Esophagus (tissue), 2 donors: ENCODE measurements at regions not wholly inside any gene's neighbourhood (a gene's known extent, or its start where the extent isn't known, plus 50 kb on each side); places are given as distances from the start of the nearest gene placed in this dataset.

Experiments used
- H3K27ac ChIP-seq, 2 donors: one replicate each; pipeline ENCODE4 v1.5.1; 2013; ENCODE audit warnings: low read depth in 2 of 2, mild to moderate bottlenecking in 2 of 2, inconsistent platforms in 1 of 2, low read length in 1 of 2, moderate library complexity in 1 of 2
- H3K27me3 ChIP-seq, 2 donors: one replicate each; pipeline ENCODE4 v1.6.1; 2013; ENCODE audit warnings: low read length in 2 of 2, control low read depth in 1 of 2, mild to moderate bottlenecking in 1 of 2; ENCODE audit not compliant: insufficient read depth in 2 of 2, control insufficient read depth in 1 of 2
- H3K36me3 ChIP-seq, 2 donors: one replicate each; pipeline ENCODE4 v1.6.1; 2013; ENCODE audit warnings: low read length in 1 of 2; ENCODE audit not compliant: control insufficient read depth in 2 of 2, insufficient read depth in 2 of 2
- H3K4me1 ChIP-seq, 2 donors: one replicate each; pipeline ENCODE4 v1.6.1; 2013; ENCODE audit warnings: low read length in 1 of 2; ENCODE audit not compliant: control insufficient read depth in 2 of 2, insufficient read depth in 2 of 2
- H3K4me3 ChIP-seq, 2 donors: one replicate each; pipeline ENCODE4 v1.5.1; 2013; ENCODE audit warnings: low read length in 2 of 2, mild to moderate bottlenecking in 2 of 2, low read depth in 1 of 2, moderate library complexity in 1 of 2
- H3K9me3 ChIP-seq, 2 donors: one replicate each; pipeline ENCODE4 v1.6.1; 2013; ENCODE audit warnings: mild to moderate bottlenecking in 2 of 2, low read depth in 1 of 2, low read length in 1 of 2, moderate library complexity in 1 of 2; ENCODE audit not compliant: control insufficient read depth in 2 of 2, insufficient read depth in 1 of 2
- WGBS, 2 donors: extraction: QIAGEN DNeasy Blood & Tissue Kit; methylation state at CpG; one replicate each; pipeline ENCODE4 v1.1.7; 2013; 5-methylcytosine and 5-hydroxymethylcytosine counted together
- donor health status: healthy with polysubstance abuse.
- donor health status: Bipolar disorder and iron deficiency.

- 56 to 67% methylated on average over 3 of the region's 3 CpGs for WGBS, 2 donors
- Histone ChIP-seq H3K27ac (no peak overlapping the region), H3K4me1 (no peaks in the 10 kb centered on the region), H3K36me3 (no peaks in the 10 kb centered on the region), H3K9me3 (no peaks in the 10 kb centered on the region), H3K27me3 (no peaks in the 10 kb centered on the region), H3K4me3 (no peak overlapping the region)
These were observed 150.9 kb upstream of the NABP1 start for GRCh38 chr2:191526953-191527556.

GRCh38 chr2:191530618-191531017 is 147.3 kb upstream of the NABP1 start:
- Histone ChIP-seq H3K27ac (no peak overlapping the region), H3K4me3 (no peak overlapping the region), H3K27me3 (no peaks in the 10 kb centered on the region), H3K9me3 (no peaks in the 10 kb centered on the region), H3K4me1 (no peaks in the 10 kb centered on the region), H3K36me3 (no peaks in the 10 kb centered on the region)
- 87 to 96% methylated on average over 1 of the region's 1 CpG for WGBS, 2 donors

- Histone ChIP-seq H3K36me3 (no peaks in the 10 kb centered on the region), H3K27ac (no peak overlapping the region), H3K9me3 (no peaks in the 10 kb centered on the region), H3K4me1 (no peaks in the 10 kb centered on the region), H3K27me3 (no peaks in the 10 kb centered on the region), H3K4me3 (no peak overlapping the region)
- WGBS, 2 donors, result 79% methylated on average over 1 of the region's 1 CpG
These were observed 144.2 kb upstream of the NABP1 start for GRCh38 chr2:191533693-191534180.

- Histone ChIP-seq H3K27ac (no peak overlapping the region), H3K9me3 (no peaks in the 10 kb centered on the region), H3K27me3 (no peaks in the 10 kb centered on the region), H3K4me1 (no peaks in the 10 kb centered on the region), H3K36me3 (no peaks in the 10 kb centered on the region), H3K4me3 (no peak overlapping the region)
- WGBS, 2 donors, result 81 to 87% methylated on average over 4 of the region's 4 CpGs
These were observed 140.0 kb upstream of the NABP1 start for GRCh38 chr2:191537921-191538320.

- WGBS, 2 donors, result 76 to 83% methylated on average over 7 of the region's 7 CpGs
- no peaks in the 10 kb centered on the region for H3K9me3 ChIP-seq
- H3K27ac ChIP-seq, result no peak overlapping the region
- no peaks in the 10 kb centered on the region for H3K36me3 ChIP-seq
- H3K27me3 ChIP-seq, result no peaks in the 10 kb centered on the region
- no peak overlapping the region for H3K4me3 ChIP-seq
- H3K4me1 ChIP-seq, result no peaks in the 10 kb centered on the region
These were observed 139.5 kb upstream of the NABP1 start for GRCh38 chr2:191538334-191538903.

- no peaks in the 10 kb centered on the region for H3K9me3 ChIP-seq
- WGBS, 2 donors, result 11 to 17% methylated on average over 2 of the region's 2 CpGs
- H3K36me3 ChIP-seq, result no peaks in the 10 kb centered on the region
- H3K27me3 ChIP-seq, result no peaks in the 10 kb centered on the region
- no peaks in the 10 kb centered on the region for H3K4me1 ChIP-seq
- H3K4me3 ChIP-seq, result no peak overlapping the region
- no peak overlapping the region for H3K27ac ChIP-seq
These were observed 138.9 kb upstream of the NABP1 start for GRCh38 chr2:191539068-191539467.

GRCh38 chr2:191540681-191541080 is 137.3 kb upstream of the NABP1 start:
- Histone ChIP-seq H3K27ac (no peak overlapping the region), H3K9me3 (no peaks in the 10 kb centered on the region), H3K36me3 (no peaks in the 10 kb centered on the region), H3K27me3 (no peaks in the 10 kb centered on the region), H3K4me1 (no peaks in the 10 kb centered on the region), H3K4me3 (no peak overlapping the region)
- WGBS, 2 donors, result 91 to 96% methylated on average over 2 of the region's 2 CpGs

- no peaks in the 10 kb centered on the region for H3K4me1 ChIP-seq
- H3K27me3 ChIP-seq, result no peaks in the 10 kb centered on the region
- H3K4me3 ChIP-seq, result no peak overlapping the region
- H3K36me3 ChIP-seq, result no peaks in the 10 kb centered on the region
- H3K27ac ChIP-seq, result no peak overlapping the region
- WGBS, 2 donors, result 28 to 34% methylated on average over 2 of the region's 2 CpGs
- H3K9me3 ChIP-seq, result no peaks in the 10 kb centered on the region
These were observed 134.2 kb upstream of the NABP1 start for GRCh38 chr2:191543708-191544107.

- Histone ChIP-seq H3K4me1 (no peaks in the 10 kb centered on the region), H3K36me3 (no peaks in the 10 kb centered on the region), H3K27me3 (no peaks in the 10 kb centered on the region), H3K4me3 (no peak overlapping the region), H3K27ac (no peak overlapping the region), H3K9me3 (no peaks in the 10 kb centered on the region)
These were observed 133.4 kb upstream of the NABP1 start for GRCh38 chr2:191544461-191545062.

GRCh38 chr2:191545361-191545760 is 132.6 kb upstream of the NABP1 start:
- Histone ChIP-seq H3K27me3 (no peaks in the 10 kb centered on the region), H3K4me1 (no peaks in the 10 kb centered on the region), H3K9me3 (no peaks in the 10 kb centered on the region), H3K4me3 (no peak overlapping the region), H3K27ac (no peak overlapping the region), H3K36me3 (no peaks in the 10 kb centered on the region)
- WGBS, 2 donors, result 86 to 92% methylated on average over 2 of the region's 2 CpGs
